ENCODE measurements at regions not wholly inside any gene's neighbourhood (a gene's known extent, or its start where the extent isn't known, plus 50 kb on each side); places are given as distances from the start of the nearest gene placed in this dataset.

GRCh38 chr21:41677671-41678015 lies 89.2 kb downstream of the RIPK4 start:
- TF ChIP-seq CTCF (IDR thresholded peaks at IDR 0.05; ENCODE audit: low read depth, low read length) = no peak
- no peak for DNase-seq (ENCODE audit: low read depth, low spot score)
- in situ Hi-C loops (cut with HindIII; ENCODE audit: low sequenced_read_pairs) = no loop called here
- no peak overlapping the region for H3K4me3 ChIP-seq (ENCODE audit: low read depth, low read length)

DNA sequence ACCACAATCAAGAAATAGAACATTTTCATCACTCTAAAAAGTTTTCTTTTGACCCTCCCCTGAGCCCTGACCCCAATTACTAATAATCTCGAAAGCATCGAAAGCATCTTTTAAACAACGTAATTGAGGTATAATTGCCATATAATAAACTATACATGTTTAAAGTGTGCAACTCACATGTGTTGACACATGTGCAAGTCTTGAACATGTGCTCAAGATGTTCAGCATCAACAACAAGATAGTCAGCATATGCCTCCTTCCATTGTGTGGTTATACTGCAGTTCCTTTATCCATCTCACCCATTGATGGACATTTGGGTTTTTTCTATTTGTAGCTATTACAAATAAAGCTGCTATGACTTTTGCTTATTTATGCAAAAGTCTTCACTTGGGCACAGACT lies 90.7 kb downstream of the RIPK4 start:
- DNase-seq (ENCODE audit: low read depth, low spot score) = no peak

GRCh38 chr21:41675574-41675973 lies 91.3 kb downstream of the RIPK4 start:
- in situ Hi-C loops (cut with HindIII; ENCODE audit: low sequenced_read_pairs) = no loop called here
- DNase-seq (ENCODE audit: low read depth, low spot score) = no peak
- no peak for TF ChIP-seq CTCF (IDR thresholded peaks at IDR 0.05; ENCODE audit: low read depth, low read length)
- H3K4me3 ChIP-seq (ENCODE audit: low read depth, low read length) = no peak overlapping the region

More for the DNA sequence above, 90.7 kb downstream of the RIPK4 start:
- no peak for TF ChIP-seq CTCF (IDR thresholded peaks at IDR 0.05; ENCODE audit: low read depth, low read length)
- in situ Hi-C loops (cut with HindIII; ENCODE audit: low sequenced_read_pairs) = no loop called here
- H3K4me3 ChIP-seq (ENCODE audit: low read depth, low read length) = no peak overlapping the region

GRCh38 chr21:41674402-41674801 lies 92.5 kb downstream of the RIPK4 start:
- H3K4me3 ChIP-seq (ENCODE audit: low read depth, low read length) = no peak overlapping the region
- TF ChIP-seq CTCF (IDR thresholded peaks at IDR 0.05; ENCODE audit: low read depth, low read length) = no peak
- no peak for DNase-seq (ENCODE audit: low read depth, low spot score)
- in situ Hi-C loops (cut with HindIII; ENCODE audit: low sequenced_read_pairs) = no loop called here

DNA sequence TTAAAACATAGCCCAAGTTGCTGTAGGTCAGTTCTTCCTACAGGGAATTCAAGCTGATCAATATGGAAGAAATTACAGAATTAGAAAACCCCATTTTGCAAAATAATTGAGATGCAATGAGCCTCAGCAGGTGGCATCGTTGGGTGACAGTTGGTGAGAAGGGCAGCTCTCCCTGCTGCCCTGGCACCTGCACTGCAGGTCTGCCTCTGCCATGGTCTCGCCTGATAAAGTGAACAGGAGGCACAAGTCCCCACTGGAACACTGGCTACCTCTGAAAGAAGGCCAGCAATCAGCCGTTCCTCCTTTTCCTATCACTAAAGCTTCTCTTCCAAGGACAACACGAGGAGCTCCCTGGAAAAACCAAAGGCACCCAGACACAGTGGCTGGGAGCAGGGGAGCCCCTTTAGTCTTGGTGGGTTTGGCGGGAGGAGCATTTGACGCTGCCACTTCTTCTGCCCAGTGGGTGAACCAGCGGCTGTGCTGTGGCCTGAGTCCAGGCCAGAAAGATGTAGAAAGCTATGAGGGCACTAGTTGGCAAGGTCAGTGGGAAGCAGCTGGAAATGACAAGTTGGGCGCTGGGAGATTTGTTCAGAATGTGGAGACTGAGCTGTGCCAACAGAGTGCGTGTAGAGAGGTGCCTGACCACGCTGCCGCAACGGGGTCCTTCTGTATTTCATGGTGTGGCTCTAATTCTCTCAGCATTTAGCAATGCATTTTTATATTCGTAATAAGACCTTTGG lies 93.1 kb downstream of the RIPK4 start:
- in situ Hi-C loops (cut with HindIII; ENCODE audit: low sequenced_read_pairs) = no loop called here
- no peak for DNase-seq (ENCODE audit: low read depth, low spot score)
- H3K4me3 ChIP-seq (ENCODE audit: low read depth, low read length) = no peak overlapping the region
- TF ChIP-seq CTCF (IDR thresholded peaks at IDR 0.05; ENCODE audit: low read depth, low read length) = no peak

DNA sequence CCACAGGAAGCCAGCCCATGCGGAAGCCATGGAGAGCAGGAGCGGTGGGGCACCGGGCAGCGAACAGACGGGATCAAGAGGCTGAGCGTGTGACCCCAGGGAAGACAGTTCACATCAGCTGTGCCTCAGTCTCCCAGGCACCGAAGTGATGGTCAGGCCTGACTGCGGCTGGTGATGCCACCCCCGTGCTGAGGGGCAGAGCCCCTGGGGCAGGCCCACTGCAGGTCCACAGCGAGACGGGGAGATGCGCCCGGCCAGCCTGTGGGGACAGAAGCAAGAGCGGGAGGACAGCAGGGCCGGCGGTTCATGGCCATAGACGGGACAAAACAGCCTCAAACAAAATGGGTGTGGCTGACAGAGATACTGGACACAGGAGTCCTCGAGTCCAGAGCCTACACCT lies 93.8 kb downstream of the RIPK4 start:
- in situ Hi-C loops (cut with HindIII; ENCODE audit: low sequenced_read_pairs) = no loop called here
- H3K4me3 ChIP-seq (ENCODE audit: low read depth, low read length) = no peak overlapping the region
- DNase-seq (ENCODE audit: low read depth, low spot score) = no peak
- TF ChIP-seq CTCF (IDR thresholded peaks at IDR 0.05; ENCODE audit: low read depth, low read length) = no peak
